ENCODE measurements at regions not wholly inside any gene's neighbourhood (a gene's known extent, or its start where the extent isn't known, plus 50 kb on each side); places are given as distances from the start of the nearest gene placed in this dataset.

GRCh38 chr13:50608370-50608769 lies 235.1 kb downstream of the DLEU7 start:
- TF ChIP-seq POLR2AphosphoS5 (IDR thresholded peaks at IDR 0.05; ENCODE audit: low read depth, low read length), result no peak
- no peak for TF ChIP-seq POLR2A (IDR thresholded peaks at IDR 0.05; ENCODE audit: low read depth, low read length)

Data from GM12891 (cell line).